Body of pancreas (tissue), 4 donors: ENCODE measurements at regions not wholly inside any gene's neighbourhood (a gene's known extent, or its start where the extent isn't known, plus 50 kb on each side); places are given as distances from the start of the nearest gene placed in this dataset.

ENCODE experiments used
- CTCF ChIP-seq, 7 experiments: fragments of 450-650 bp in 4 of 7; fragments of 200-600 bp in 3 of 7; sonication (generic) in 3 of 7; IDR thresholded peaks; one replicate each; pipeline ENCODE4 v1.5.1; 2016 to 2019; ENCODE audit warnings: antibody characterized with exemption in 7 of 7
- POLR2A ChIP-seq, 3 donors: fragments of 450-650 bp; IDR thresholded peaks; one replicate each; pipeline ENCODE4 v1.6.1; 2016; ENCODE audit warnings: antibody characterized with exemption in 3 of 3, mild to moderate bottlenecking in 2 of 3

- TF ChIP-seq CTCF (IDR thresholded peaks at IDR 0.05) = no peak
- no peak for TF ChIP-seq POLR2A (IDR thresholded peaks at IDR 0.05)
These were observed 188.7 kb upstream of the MBNL1 start for GRCh38 chr3:152079980-152080379.
